ENCODE measurements at regions not wholly inside any gene's neighbourhood (a gene's known extent, or its start where the extent isn't known, plus 50 kb on each side); places are given as distances from the start of the nearest gene placed in this dataset.

- peak; percentile 74 for TF ChIP-seq ELF1 (CRISPR knock-in tag; IDR thresholded peaks at IDR 0.05)
- peak; percentile 79; the same call in 1 of the 2 replicates for TF ChIP-seq HMGXB3 (CRISPR knock-in tag; IDR thresholded peaks at IDR 0.05; ENCODE audit: borderline replicate concordance)
- TF ChIP-seq ZMYM3 (CRISPR knock-in tag; IDR thresholded peaks at IDR 0.05) = peak; percentile 30; the same call in 1 of the 2 replicates
- TF ChIP-seq ELF3 (CRISPR knock-in tag; IDR thresholded peaks at IDR 0.05) = peak; percentile 80
- 0 out of 2 replicates have a peak, but pooled peaks have one; percentile 29 for TF ChIP-seq HNF1B (CRISPR knock-in tag; IDR thresholded peaks at IDR 0.05)
These were observed 107.7 kb upstream of the RALGAPA2 start (continued) for GRCh38 chr20:20820104-20820503.

- FAIRE-seq = no peak
- ChIA-PET CTCF (ENCODE audit: low intra/inter-chr PET ratio, low total read pairs) (no interaction called here), POLR2A (no interaction called here)
- BruUV-seq (replicated peaks) = no TSS peak
- WGBS (ENCODE audit: low lambda C conversion rate) = 19% methylated on average over 4 of the region's 4 CpGs
- in situ Hi-C loops (cut with HindIII; ENCODE audit: extremely low pct_ligation_motif_present, low pct_unique_long_range_greater_than_20kb) (no loop called here), intact Hi-C loops (cut with micrococcal nuclease; ENCODE audit: unreplicated experiment) (no loop called here)
- Histone ChIP-seq H3K4me3 (replicated peaks in 1 of 3; ENCODE audit: insufficient read depth in 1 of 3, low read depth in 2 of 3, low read length in 3 of 3) (no peak overlapping the region), H3K36me3 (replicated peaks in 1 of 2; ENCODE audit: control insufficient read depth in 1 of 2, insufficient read depth in 2 of 2, low read length in 2 of 2) (no peaks in the 10 kb centered on the region), H3K4me1 (ENCODE audit: insufficient read depth, low read length) (0 out of 2 replicates have a peak, but pooled peaks cover 6% of the 10 kb centered on the region), H3K9ac (ENCODE audit: insufficient read depth, low read depth, low read length) (no peak overlapping the region), H3K9me3 (ENCODE audit: low read length) (no peaks in the 10 kb centered on the region), H2AFZ (ENCODE audit: low read length) (no peak overlapping the region), H3K4me2 (ENCODE audit: low read depth, low read length) (no peak overlapping the region), H3K79me2 (ENCODE audit: insufficient read depth, low read length) (no peaks in the 10 kb centered on the region), H3K27me3 (ENCODE audit: control insufficient read depth in 1 of 2, insufficient read depth in 2 of 2, low read length in 2 of 2) (peaks cover 0 to 23% of the 10 kb centered on the region in 2 experiments; a peak in 1 of 5 replicates), H3K27ac (ENCODE audit: extremely low read length, insufficient read depth, low read length) (no peak overlapping the region), H4K20me1 (ENCODE audit: insufficient read depth, low read length) (no peaks in the 10 kb centered on the region)
- no peak for DNase-seq (ENCODE audit: low spot score)
- no peak for ATAC-seq
- TF ChIP-seq MAFK (conservative IDR thresholded peaks at IDR 0.05 in 1 of 2, IDR thresholded peaks at IDR 0.05 in 1 of 2; ENCODE audit: low read length in 2 of 2) (peak; percentile 64 to 77; a peak in 3 of 4 replicates), ZNF317 (CRISPR knock-in tag; IDR thresholded peaks at IDR 0.05) (no peak), SP4 (CRISPR knock-in tag; IDR thresholded peaks at IDR 0.05) (no peak), ZNF30 (CRISPR knock-in tag; IDR thresholded peaks at IDR 0.05) (no peak), GMEB1 (CRISPR knock-in tag; IDR thresholded peaks at IDR 0.05; ENCODE audit: borderline replicate concordance) (no peak), MEF2D (CRISPR knock-in tag; IDR thresholded peaks at IDR 0.05) (no peak), CBX5 (CRISPR knock-in tag; IDR thresholded peaks at IDR 0.05; ENCODE audit: borderline replicate concordance) (no peak), TOPORS (CRISPR knock-in tag; IDR thresholded peaks at IDR 0.05) (no peak), KDM1A (CRISPR knock-in tag; IDR thresholded peaks at IDR 0.05) (no peak), ZNF660 (CRISPR knock-in tag; IDR thresholded peaks at IDR 0.05; ENCODE audit: borderline replicate concordance, low read depth) (no peak), MZF1 (CRISPR knock-in tag; IDR thresholded peaks at IDR 0.05; ENCODE audit: borderline replicate concordance) (no peak)
These were observed 104.7 kb upstream of the RALGAPA2 start for GRCh38 chr20:20816969-20817755.
